Urinary bladder (tissue), 3 donors: ENCODE measurements at regions not wholly inside any gene's neighbourhood (a gene's known extent, or its start where the extent isn't known, plus 50 kb on each side); places are given as distances from the start of the nearest gene placed in this dataset.
"Not testable (repeated sequence)": the region's sequence is repeated elsewhere in the genome, so short reads cannot be mapped to it uniquely, and the experiment has no call there.

Source experiments
- DNase-seq: peaks from one replicate; pipeline ENCODE4 v3.0.0-alpha.2; 2015; ENCODE audit errors: extremely low spot score
- H3K27ac ChIP-seq: one replicate; pipeline ENCODE4 v1.5.1; 2013; ENCODE audit warnings: low read depth, mild to moderate bottlenecking, moderate library complexity
- H3K36me3 ChIP-seq: one replicate; pipeline ENCODE4 v1.6.1; 2013; ENCODE audit warnings: mild to moderate bottlenecking, moderate library complexity; ENCODE audit not compliant: insufficient read depth
- H3K4me1 ChIP-seq: one replicate; pipeline ENCODE4 v1.6.1; 2013; ENCODE audit warnings: mild to moderate bottlenecking, moderate library complexity; ENCODE audit not compliant: insufficient read depth
- H3K4me3 ChIP-seq: one replicate; pipeline ENCODE4 v1.5.1; 2013; ENCODE audit warnings: low read depth, low read length
- WGBS: extraction: QIAGEN DNeasy Blood & Tissue Kit; methylation state at CpG from one replicate; pipeline ENCODE4 v1.1.7; 2013; 5-methylcytosine and 5-hydroxymethylcytosine counted together
- donor health status: healthy with polysubstance abuse.
- donor health status: healthy.

- 84% methylated on average over 8 of the region's 8 CpGs for WGBS
- no peak for DNase-seq
- Histone ChIP-seq H3K36me3 (no peaks in the 10 kb centered on the region), H3K27ac (no peak overlapping the region), H3K4me3 (no peak overlapping the region), H3K4me1 (no peaks in the 10 kb centered on the region)
These were observed 683.5 kb downstream of the ANKRD7 start for GRCh38 chr7:118907911-118908527.

GRCh38 chr7:118916120-118916519 lies 691.6 kb downstream of the ANKRD7 start:
- H3K4me3 ChIP-seq, H3K4me1 ChIP-seq, DNase-seq, H3K36me3 ChIP-seq, H3K27ac ChIP-seq: not testable (repeated sequence)
- WGBS: 94% methylated on average over 2 of the region's 3 CpGs

GRCh38 chr7:118918556-118918955 lies 694.1 kb downstream of the ANKRD7 start:
- H3K4me3 ChIP-seq: no peak overlapping the region
- no peak overlapping the region for H3K27ac ChIP-seq
- 63% methylated on average over 2 of the region's 2 CpGs for WGBS
- H3K36me3 ChIP-seq: no peaks in the 10 kb centered on the region
- DNase-seq: no peak
- no peaks in the 10 kb centered on the region for H3K4me1 ChIP-seq

- no peak overlapping the region for H3K4me3 ChIP-seq
- WGBS: 77% methylated on average over 1 of the region's 1 CpG
These were observed 714.3 kb downstream of the ANKRD7 start for GRCh38 chr7:118938845-118939244.

GRCh38 chr7:118944271-118944670 lies 719.8 kb downstream of the ANKRD7 start:
- H3K4me1 ChIP-seq: no peaks in the 10 kb centered on the region
- no peak overlapping the region for H3K27ac ChIP-seq
- no peaks in the 10 kb centered on the region for H3K36me3 ChIP-seq
- DNase-seq: no peak
- 85% methylated on average over 5 of the region's 5 CpGs for WGBS
- H3K4me3 ChIP-seq: no peak overlapping the region

More at GRCh38 chr7:118938845-118939244, 714.3 kb downstream of the ANKRD7 start:
- DNase-seq: no peak
- Histone ChIP-seq H3K27ac (no peak overlapping the region), H3K36me3 (no peaks in the 10 kb centered on the region), H3K4me1 (no peaks in the 10 kb centered on the region)

- H3K27ac ChIP-seq: no peak overlapping the region
- WGBS: 93% methylated on average over 13 of the region's 13 CpGs
- H3K36me3 ChIP-seq: no peaks in the 10 kb centered on the region
- no peak overlapping the region for H3K4me3 ChIP-seq
- no peak for DNase-seq
- no peaks in the 10 kb centered on the region for H3K4me1 ChIP-seq
These were observed 721.6 kb downstream of the ANKRD7 start for GRCh38 chr7:118945911-118946682.

- no peaks in the 10 kb centered on the region for H3K36me3 ChIP-seq
- H3K4me3 ChIP-seq: no peak overlapping the region
- no peak for DNase-seq
These were observed 724.0 kb downstream of the ANKRD7 start for GRCh38 chr7:118948508-118948907.

GRCh38 chr7:118949031-118949430 lies 724.5 kb downstream of the ANKRD7 start:
- DNase-seq: no peak
- Histone ChIP-seq H3K36me3 (no peaks in the 10 kb centered on the region), H3K4me3 (no peak overlapping the region), H3K4me1 (no peaks in the 10 kb centered on the region), H3K27ac (no peak overlapping the region)
- WGBS: 59% methylated on average over 1 of the region's 1 CpG

More at GRCh38 chr7:118948508-118948907, 724.0 kb downstream of the ANKRD7 start:
- Histone ChIP-seq H3K4me1 (no peaks in the 10 kb centered on the region), H3K27ac (no peak overlapping the region)

- H3K36me3 ChIP-seq, H3K4me1 ChIP-seq, DNase-seq, H3K27ac ChIP-seq, H3K4me3 ChIP-seq: not testable (repeated sequence)
- WGBS: 53% methylated on average over 2 of the region's 2 CpGs
These were observed 731.8 kb downstream of the ANKRD7 start for GRCh38 chr7:118956285-118956684.

GRCh38 chr7:118969370-118969769 lies 744.9 kb downstream of the ANKRD7 start:
- Histone ChIP-seq H3K4me1 (no peaks in the 10 kb centered on the region), H3K27ac (no peak overlapping the region), H3K36me3 (no peaks in the 10 kb centered on the region), H3K4me3 (no peak overlapping the region)
- WGBS: 30% methylated on average over 1 of the region's 1 CpG
- no peak for DNase-seq

- Histone ChIP-seq H3K4me3 (no peak overlapping the region), H3K27ac (no peak overlapping the region), H3K4me1 (no peaks in the 10 kb centered on the region), H3K36me3 (no peaks in the 10 kb centered on the region)
- WGBS: 97% methylated on average over 1 of the region's 1 CpG
- no peak for DNase-seq
These were observed 747.2 kb downstream of the ANKRD7 start for GRCh38 chr7:118971706-118972105.

- DNase-seq: no peak
- Histone ChIP-seq H3K36me3 (no peaks in the 10 kb centered on the region), H3K4me3 (no peak overlapping the region), H3K27ac (no peak overlapping the region), H3K4me1 (no peaks in the 10 kb centered on the region)
- WGBS: 56% methylated on average over 1 of the region's 1 CpG
These were observed 750.3 kb downstream of the ANKRD7 start for GRCh38 chr7:118974836-118975235.

GRCh38 chr7:118995350-118995749 lies 770.8 kb downstream of the ANKRD7 start:
- no peaks in the 10 kb centered on the region for H3K36me3 ChIP-seq
- no peak overlapping the region for H3K27ac ChIP-seq
- no peak for DNase-seq
- no peak overlapping the region for H3K4me3 ChIP-seq
- no peaks in the 10 kb centered on the region for H3K4me1 ChIP-seq
- 47% methylated on average over 1 of the region's 1 CpG for WGBS

- DNase-seq: peak; percentile 32
- Histone ChIP-seq H3K4me1 (no peaks in the 10 kb centered on the region), H3K36me3 (no peaks in the 10 kb centered on the region), H3K4me3 (no peak overlapping the region), H3K27ac (no peak overlapping the region)
These were observed 782.7 kb downstream of the ANKRD7 start for GRCh38 chr7:119007236-119007635.
